SHP77 (cell line): ENCODE measurements at regions not wholly inside any gene's neighbourhood (a gene's known extent, or its start where the extent isn't known, plus 50 kb on each side); places are given as distances from the start of the nearest gene placed in this dataset.

Experiments used
- DNase-seq, 2 experiments: peaks; one replicate each; lab custom pipeline; 2025; lab: John Stamatoyannopoulos, UW

- no peak for DNase-seq
These were observed 153.0 kb downstream of the BBOX1 start for GRCh38 chr11:27193434-27194225.

- DNase-seq: no peak
These were observed 151.6 kb downstream of the BBOX1 start for GRCh38 chr11:27192184-27192583.

GRCh38 chr11:27191639-27192038 is 151.0 kb downstream of the BBOX1 start:
- DNase-seq: no peak

DNA sequence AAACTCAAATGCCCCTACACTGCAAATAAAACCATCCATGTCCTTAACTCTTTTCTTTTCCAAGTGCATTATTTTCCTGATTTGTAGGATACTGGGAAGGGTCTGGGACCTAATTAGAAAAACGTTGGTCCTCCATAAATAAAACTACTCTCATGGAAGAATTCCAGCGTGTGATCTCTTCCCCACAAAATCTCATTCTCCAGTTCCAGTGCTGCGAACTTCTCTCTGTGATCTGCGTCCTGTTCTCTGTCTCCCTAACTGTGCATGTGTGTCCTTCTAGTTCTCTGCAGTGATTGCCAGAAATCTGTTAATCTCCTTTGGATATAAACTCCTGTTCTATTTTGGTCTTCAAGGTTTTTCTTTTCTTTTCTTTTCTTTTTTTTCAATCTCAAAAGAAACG is 148.1 kb downstream of the BBOX1 start:
- DNase-seq: no peak

DNA sequence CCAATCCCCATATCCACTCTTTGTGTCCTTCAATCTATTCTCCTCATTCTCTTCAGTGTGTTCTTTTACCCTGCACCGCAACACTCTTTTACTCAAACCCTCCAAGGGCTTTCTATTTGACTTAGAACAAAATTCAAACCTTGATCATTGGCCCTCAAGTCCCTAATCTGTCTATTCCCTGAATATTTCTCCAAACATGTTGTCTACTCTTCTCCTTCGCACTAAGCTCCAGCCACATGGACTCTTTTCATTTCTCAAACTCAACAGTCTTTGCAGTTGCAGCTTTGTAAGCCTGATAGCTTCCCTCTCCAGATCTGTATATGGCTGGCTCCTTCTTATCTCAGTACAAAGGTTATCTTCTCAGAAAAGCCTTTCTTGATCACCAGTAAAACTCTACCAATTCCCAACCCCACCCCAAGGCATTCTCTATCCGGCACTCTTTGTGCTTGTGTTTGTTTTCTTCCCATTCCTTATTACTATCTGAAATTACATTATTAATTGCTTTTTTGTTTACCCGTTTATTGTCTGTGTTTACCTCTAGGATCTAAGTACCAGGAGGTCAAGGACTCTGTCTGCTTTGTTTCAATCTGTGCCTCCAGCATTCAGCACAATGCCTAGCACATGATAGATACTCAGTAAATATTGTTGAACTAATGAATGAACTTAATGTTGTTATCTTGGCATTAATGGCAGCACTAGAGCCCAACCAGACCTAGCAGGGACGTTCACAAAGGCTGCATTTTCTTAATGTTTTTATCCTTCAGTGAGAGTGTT is 147.4 kb downstream of the BBOX1 start:
- no peak for DNase-seq

- DNase-seq: no peak
These were observed 146.6 kb downstream of the BBOX1 start for GRCh38 chr11:27187075-27187847.

- DNase-seq: no peak
These were observed 146.0 kb downstream of the BBOX1 start for GRCh38 chr11:27186580-27186979.

DNA sequence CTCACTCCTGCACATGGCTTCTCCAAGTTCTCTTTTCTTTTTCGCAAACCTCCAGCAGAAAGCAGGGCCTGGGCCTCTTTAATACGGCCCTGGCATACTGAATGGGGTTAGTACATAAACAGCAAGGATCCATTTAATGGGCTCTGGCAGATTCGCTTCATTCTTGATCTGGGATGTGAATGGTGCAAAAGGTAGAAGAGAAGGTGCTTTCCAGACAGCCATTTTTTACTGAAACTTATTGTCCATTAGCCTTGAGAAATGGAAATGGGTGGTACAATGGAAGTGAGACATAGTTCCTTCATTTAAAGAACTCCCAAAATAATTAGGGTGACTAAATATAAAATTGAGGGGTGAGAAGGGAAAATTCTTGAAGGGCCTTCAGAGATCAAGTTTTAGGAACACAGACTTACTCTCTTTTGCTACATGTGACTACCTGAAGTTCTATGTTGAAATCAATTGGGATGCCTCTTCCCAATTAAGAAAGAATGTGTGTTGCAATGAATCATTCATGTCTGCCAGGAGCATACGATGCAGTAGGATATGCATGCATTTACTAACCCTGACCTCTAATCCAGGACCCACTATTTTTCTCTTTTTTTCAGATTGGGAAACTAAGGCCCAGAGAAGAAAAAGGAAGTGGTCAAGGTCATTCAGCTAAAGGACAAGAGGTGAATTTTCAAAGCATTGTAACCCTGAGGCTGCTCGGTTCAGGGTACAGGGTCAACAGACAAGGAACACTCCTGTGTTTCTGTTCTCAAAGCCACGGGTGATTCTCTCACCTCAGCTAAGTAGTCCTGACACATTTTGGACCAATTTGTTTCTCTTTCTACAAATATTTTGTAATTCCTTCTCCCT is 144.1 kb downstream of the BBOX1 start:
- DNase-seq: no peak

DNA sequence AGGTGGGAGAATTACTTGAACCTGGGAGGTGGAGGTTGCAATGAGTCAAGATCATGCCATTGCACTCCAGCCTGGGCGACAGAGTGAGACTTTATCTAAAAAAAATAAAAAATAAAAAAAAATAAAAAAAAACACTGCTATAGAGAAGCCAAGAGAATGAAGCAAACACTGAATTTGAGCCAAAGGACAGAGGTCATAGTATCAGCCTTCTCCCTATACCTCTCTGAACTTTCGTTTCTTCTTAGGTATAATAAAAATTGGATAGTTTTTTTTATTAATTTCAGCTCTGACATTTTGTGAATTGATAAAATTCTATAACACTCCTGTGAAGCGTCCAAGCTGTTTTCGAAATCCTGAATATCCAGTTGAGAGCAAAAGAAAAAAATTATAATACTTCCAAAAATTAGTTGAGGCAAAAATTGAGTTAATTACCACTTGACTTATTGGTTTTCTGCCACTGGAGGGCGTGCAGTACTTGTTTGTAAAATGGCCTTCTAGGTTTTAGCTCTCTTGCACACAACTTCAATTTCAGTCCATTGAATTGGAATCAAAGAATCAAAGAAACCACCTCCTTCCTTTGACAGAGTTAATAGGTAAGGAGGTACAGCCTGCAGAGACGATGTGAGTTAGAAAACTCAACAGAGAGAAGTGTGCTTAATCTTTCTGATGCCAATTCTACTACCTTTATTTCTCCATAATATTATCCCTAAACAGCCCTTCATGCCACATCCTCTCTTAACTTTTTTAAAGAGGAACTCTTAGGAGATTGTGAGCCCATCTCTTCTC is 143.2 kb downstream of the BBOX1 start:
- DNase-seq: peak; percentile 12 to 36

- DNase-seq: no peak
These were observed 138.7 kb downstream of the BBOX1 start for GRCh38 chr11:27179334-27179733.

DNA sequence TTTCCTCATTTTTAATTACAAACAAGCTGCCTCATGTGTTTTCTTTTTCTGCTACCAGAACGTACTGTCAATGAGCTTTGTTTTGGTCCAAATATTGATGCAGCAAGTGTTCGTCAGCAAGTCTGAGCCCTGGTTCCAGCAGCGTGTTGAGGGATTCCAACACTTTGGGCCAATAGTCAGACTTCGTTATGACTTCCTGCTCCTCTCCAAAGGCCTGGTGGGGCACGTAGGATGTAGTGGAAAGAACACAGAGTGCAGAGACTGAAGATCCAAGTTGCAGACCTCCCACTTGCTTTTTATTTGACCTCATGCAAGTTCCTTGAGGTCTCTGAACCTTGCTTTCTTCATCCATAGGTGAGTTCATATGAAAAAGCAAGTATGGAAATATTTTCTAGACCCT is 138.2 kb downstream of the BBOX1 start:
- DNase-seq: no peak
